K562 (cell line): ENCODE measurements at regions not wholly inside any gene's neighbourhood (a gene's known extent, or its start where the extent isn't known, plus 50 kb on each side); places are given as distances from the start of the nearest gene placed in this dataset.

ENCODE experiments used
- ATAC-seq: fragments of 200-7000 bp; cut with Tn5 transposase; 3 replicates; pipeline ENCODE4 v1.9.1; 2020; ENCODE audit warnings: moderate library complexity
- BruUV-seq: library from RNA; stranded (reverse); fragments of 400-500 nt; replicated peaks from 2 replicates; lab custom pipeline; 2021; lab: Mats Ljungman, UMichigan
- CTCF ChIA-PET: fragments of 300-600 bp; formaldehyde crosslinking; extraction: SDS; loops from one replicate; lab custom pipeline; 2021; ENCODE audit warnings: low intra/inter-chr PET ratio; lab: Yijun Ruan, JAX
- POLR2A ChIA-PET: fragments of 300-600, 350-650 bp; sonication (Branson Sonifier 250); formaldehyde crosslinking; extraction: SDS; loops from one replicate; lab custom pipeline; 2021; ENCODE audit warnings: antibody characterized with exemption, inconsistent platforms; lab: Yijun Ruan, JAX
- DNase-seq, 4 experiments: peaks; one replicate each; pipeline versions ENCODE4 v3.0.0 to v3.0.0-alpha.2; 2011 to 2018; ENCODE audit warnings: low spot score in 3 of 4, mixed read lengths in 3 of 4; ENCODE audit errors: extremely low read depth in 1 of 4
- FAIRE-seq: peaks from 2 replicates; lab custom pipeline; 2011; peaks lifted over from hg19 to GRCh38; lab: Jason Lieb, UNC
- H2AFZ ChIP-seq: 2 replicates; pipeline ENCODE4 v1.6.0; 2011; ENCODE audit warnings: low read depth, low read length, control low read depth, inconsistent platforms
- H3K27ac ChIP-seq: fragments of 200-600 bp; 3 replicates; pipeline ENCODE4 v1.8.0; 2011; ENCODE audit warnings: low read depth, mild to moderate bottlenecking, control low read depth, inconsistent platforms, low read length, moderate library complexity, mixed read lengths; ENCODE audit errors: extremely low read depth
- H3K27me3 ChIP-seq, 2 experiments: fragments of 300-600 bp in 1 of 2; 2 replicates in 1 of 2; 3 replicates in 1 of 2; pipeline versions ENCODE4 v1.6.0 to v1.8.0; 2011; ENCODE audit warnings: inconsistent platforms in 2 of 2, low read length in 2 of 2, mild to moderate bottlenecking in 1 of 2, mixed read lengths in 1 of 2, moderate library complexity in 1 of 2; ENCODE audit not compliant: control insufficient read depth in 2 of 2, insufficient read depth in 2 of 2
- H3K36me3 ChIP-seq: fragments of 300-600 bp; 3 replicates; pipeline ENCODE4 v1.8.0; 2011; ENCODE audit warnings: mild to moderate bottlenecking, low read length, inconsistent platforms; ENCODE audit not compliant: control insufficient read depth, insufficient read depth
- H3K4me1 ChIP-seq, 2 experiments: fragments of 200-600 bp in 1 of 2; replicated peaks in 1 of 2; 2 replicates in 1 of 2; 3 replicates in 1 of 2; pipeline versions ENCODE4 v1.5.1 to v1.8.0; 2011; ENCODE audit warnings: inconsistent platforms in 2 of 2, low read length in 2 of 2, mild to moderate bottlenecking in 1 of 2, mixed read lengths in 1 of 2, moderate library complexity in 1 of 2; ENCODE audit not compliant: control insufficient read depth in 2 of 2, insufficient read depth in 2 of 2
- H3K4me2 ChIP-seq: 2 replicates; pipeline ENCODE4 v1.6.1; 2011; ENCODE audit warnings: low read length, control low read depth, inconsistent platforms, mixed read lengths; ENCODE audit not compliant: insufficient read depth
- H3K4me3 ChIP-seq: fragments of 200-600 bp; sonication (generic), shearing (Covaris generic); 2 replicates; pipeline ENCODE4 v1.5.1; 2016; ENCODE audit warnings: control low read depth, inconsistent platforms
- H3K79me2 ChIP-seq: fragments of 200-600 bp; 3 replicates; pipeline ENCODE4 v1.8.0; 2011; ENCODE audit warnings: low read length, inconsistent platforms; ENCODE audit not compliant: control insufficient read depth, insufficient read depth
- H3K9ac ChIP-seq, 2 experiments: 2 replicates each; pipeline versions ENCODE4 v1.6.0 to v1.6.1; 2011; ENCODE audit warnings: low read depth in 2 of 2, low read length in 2 of 2, control low read depth in 1 of 2, inconsistent platforms in 1 of 2, mild to moderate bottlenecking in 1 of 2, mixed read lengths in 1 of 2; ENCODE audit not compliant: insufficient read depth in 1 of 2
- H3K9me1 ChIP-seq: one replicate; pipeline ENCODE4 v1.6.0; 2011; ENCODE audit warnings: inconsistent platforms, mild to moderate bottlenecking, low read length, moderate library complexity; ENCODE audit not compliant: control insufficient read depth, insufficient read depth
- H3K9me3 ChIP-seq: replicated peaks from 2 replicates; pipeline ENCODE4 v1.5.1; 2011; ENCODE audit warnings: low read depth, low read length, inconsistent platforms; ENCODE audit not compliant: control insufficient read depth, insufficient read depth
- H4K20me1 ChIP-seq: replicated peaks from 2 replicates; pipeline ENCODE4 v1.6.1; 2011; ENCODE audit warnings: low read length, inconsistent platforms, mixed read lengths; ENCODE audit not compliant: control insufficient read depth, insufficient read depth
- CBX5 ChIP-seq: IDR thresholded peaks from 2 replicates; pipeline ENCODE4 v1.6.1; 2014; ENCODE audit warnings: low read depth, borderline replicate concordance
- NCOA1 ChIP-seq: fragments of 450-650 bp; IDR thresholded peaks from 2 replicates; pipeline ENCODE4 v1.6.1; 2016; ENCODE audit warnings: low read depth
- PYGO2 ChIP-seq: fragments of 450-650 bp; IDR thresholded peaks from 2 replicates; pipeline ENCODE4 v1.6.1; 2016; ENCODE audit warnings: mild to moderate bottlenecking, missing genetic modification characterization, moderate library complexity, missing compliant biosample characterization
- TCF15 ChIP-seq: fragments of 250-450 bp; sonication (Bioruptor Pico); IDR thresholded peaks from 2 replicates; pipeline ENCODE4 v1.8.0; 2022; ENCODE audit warnings: moderate library complexity, mild to moderate bottlenecking, inconsistent platforms
- THRAP3 ChIP-seq: fragments of 450-650 bp; IDR thresholded peaks from 2 replicates; pipeline ENCODE4 v1.6.1; 2016; ENCODE audit warnings: mild to moderate bottlenecking, inconsistent platforms, borderline replicate concordance
- U2AF1 ChIP-seq: fragments of 200-400 bp; formaldehyde crosslinking; optimal IDR thresholded peaks from 2 replicates; pipeline ENCODE3; 2017; ENCODE audit warnings: mild to moderate bottlenecking, low read depth, low read length, moderate library complexity
- ZBTB11 ChIP-seq, 3 experiments: fragments of 200-800 bp in 1 of 3; fragments of 250-450 bp in 1 of 3; fragments of 450-650 bp in 1 of 3; sonication (Bioruptor Pico) in 1 of 3; sonication (Bioruptor generic) in 1 of 3; formaldehyde crosslinking in 1 of 3; IDR thresholded peaks; 2 replicates each; pipeline versions ENCODE4 v1.6.1 to v1.8.0; 2016 to 2022; ENCODE audit warnings: mild to moderate bottlenecking in 2 of 3, missing genetic modification characterization in 2 of 3, missing compliant biosample characterization in 1 of 3, moderate library complexity in 1 of 3
- ZNF224 ChIP-seq: sonication (generic); formaldehyde crosslinking; IDR thresholded peaks from 2 replicates; pipeline ENCODE4 v1.8.0; 2022; ENCODE audit warnings: mild to moderate bottlenecking, missing genetic modification reagents
- ZNF561 ChIP-seq: fragments of 450-650 bp; formaldehyde crosslinking; conservative IDR thresholded peaks from 2 replicates; pipeline ENCODE4 v1.4.0; 2020; ENCODE audit warnings: mild to moderate bottlenecking, moderate library complexity
- WGBS: fragments of 100-300 bp; shearing (Covaris generic); methylation state at CpG from one replicate; pipeline ENCODE4 v1.1.6; 2016; ENCODE audit warnings: low coverage, mixed read lengths; ENCODE audit not compliant: insufficient coverage; ENCODE audit errors: missing lambda C conversion rate; 5-methylcytosine and 5-hydroxymethylcytosine counted together
- in situ Hi-C: fragments of 300-500 bp; cut with MboI; formaldehyde crosslinking; loops from 4 replicates; pipeline ENCODE4 v1.15.0; 2018; ENCODE audit warnings: inconsistent platforms, mixed read lengths
- intact Hi-C: fragments of 100-400 bp; cut with micrococcal nuclease; formaldehyde crosslinking; loops from 2 replicates; pipeline ENCODE4 v1.14.2; 2022

- no peak for TF ChIP-seq ZBTB11 (CRISPR knock-in tag; IDR thresholded peaks at IDR 0.05)
- TF ChIP-seq TCF15 (CRISPR knock-in tag), result no peak
- TF ChIP-seq CBX5, result no peak
- no peak for TF ChIP-seq THRAP3
- TF ChIP-seq, all 486 proteins: peak for 0
Observed at GRCh38 chr10:90389876-90390275, 468.0 kb downstream of the HTR7 start (continued).

- CTCF ChIA-PET, result no interaction called here
Observed at GRCh38 chr10:90394311-90394710, 463.5 kb downstream of the HTR7 start.

More at GRCh38 chr10:90394311-90394710, 463.5 kb downstream of the HTR7 start:
- H3K36me3 ChIP-seq, result no peaks in the 10 kb centered on the region
- 5% methylated on average over 2 of the region's 2 CpGs for WGBS
- no peak overlapping the region for H3K9ac ChIP-seq
- FAIRE-seq (no peak), ATAC-seq (no peak), DNase-seq (no peak)
- no peaks in the 10 kb centered on the region for H4K20me1 ChIP-seq
- H3K4me2 ChIP-seq, result no peak overlapping the region
- in situ Hi-C loops, result no loop called here
- TF ChIP-seq ZNF224 (no peak), ZNF561 (CRISPR knock-in tag) (no peak), U2AF1 (no peak), PYGO2 (tag) (no peak), NCOA1 (no peak)
- no peak overlapping the region for H2AFZ ChIP-seq
- H3K9me1 ChIP-seq, result no peaks in the 10 kb centered on the region
- BruUV-seq, result no TSS peak
- no peaks in the 10 kb centered on the region for H3K79me2 ChIP-seq
- POLR2A ChIA-PET, result no interaction called here
- no peak overlapping the region for H3K4me3 ChIP-seq
- intact Hi-C loops, result no loop called here
- no peaks in the 10 kb centered on the region for H3K4me1 ChIP-seq
- H3K27me3 ChIP-seq, result no peaks in the 10 kb centered on the region
- H3K27ac ChIP-seq, result no peak overlapping the region
- no peaks in the 10 kb centered on the region for H3K9me3 ChIP-seq
